T-helper 1 cell treated with Interleukin-12 subunit alpha and Interleukin-12 subunit beta and Interleukin-4 antibody, amounts not matched to agents 30 μg/mL and 1 μg/mL, for 36 hours (primary cell): ENCODE measurements at regions not wholly inside any gene's neighbourhood (a gene's known extent, or its start where the extent isn't known, plus 50 kb on each side); places are given as distances from the start of the nearest gene placed in this dataset.

Experiments
- H3K27ac Mint-ChIP-seq: one replicate; pipeline ENCODE4 v1.8.0; 2021; ENCODE audit warnings: mild to moderate bottlenecking, mixed read lengths
- H3K27me3 Mint-ChIP-seq: one replicate; pipeline ENCODE4 v1.8.0; 2021; ENCODE audit warnings: low read depth, mixed read lengths
- H3K36me3 Mint-ChIP-seq: one replicate; pipeline ENCODE4 v1.8.0; 2021; ENCODE audit warnings: low read depth, mixed read lengths
- H3K4me1 Mint-ChIP-seq: one replicate; pipeline ENCODE4 v1.8.0; 2021; ENCODE audit warnings: low read depth, mixed read lengths
- H3K4me3 Mint-ChIP-seq: one replicate; pipeline ENCODE4 v1.8.0; 2021; ENCODE audit warnings: mild to moderate bottlenecking, moderate library complexity, mixed read lengths
- H3K9me3 Mint-ChIP-seq: one replicate; pipeline ENCODE4 v1.8.0; 2021; ENCODE audit warnings: mixed read lengths

GRCh38 chr4:176971576-176972115, 178.9 kb upstream of the VEGFC start:
- H3K27me3 Mint-ChIP-seq: no peaks in the 10 kb centered on the region
- H3K36me3 Mint-ChIP-seq: no peaks in the 10 kb centered on the region
- H3K9me3 Mint-ChIP-seq: no peaks in the 10 kb centered on the region
- H3K27ac Mint-ChIP-seq: no peak overlapping the region
- no peak overlapping the region for H3K4me3 Mint-ChIP-seq
- no peaks in the 10 kb centered on the region for H3K4me1 Mint-ChIP-seq

- H3K27me3 Mint-ChIP-seq: no peaks in the 10 kb centered on the region
- H3K9me3 Mint-ChIP-seq: no peaks in the 10 kb centered on the region
- H3K36me3 Mint-ChIP-seq: no peaks in the 10 kb centered on the region
- H3K4me3 Mint-ChIP-seq: no peak overlapping the region
- no peak overlapping the region for H3K27ac Mint-ChIP-seq
- H3K4me1 Mint-ChIP-seq: no peaks in the 10 kb centered on the region
Observed at GRCh38 chr4:176979416-176979815, 186.7 kb upstream of the VEGFC start.

DNA sequence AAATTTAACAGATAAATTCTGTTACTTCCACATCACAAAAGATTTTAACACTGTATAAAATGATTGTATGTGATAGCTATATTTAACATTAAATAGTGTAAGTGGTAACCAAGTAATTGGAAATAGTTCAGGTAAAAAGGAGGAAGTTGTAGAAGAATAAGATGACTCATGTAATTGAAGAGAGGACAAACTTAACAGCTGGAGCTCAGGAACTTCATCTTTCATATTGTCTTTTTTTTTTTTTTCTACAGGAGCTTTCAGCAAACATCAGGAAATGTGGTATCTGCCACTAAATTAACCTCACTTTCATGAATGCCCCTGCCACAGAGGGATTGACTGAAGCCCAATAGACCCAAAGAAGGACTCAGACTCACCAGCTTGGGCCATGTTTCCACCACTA, 188.4 kb upstream of the VEGFC start:
- no peak overlapping the region for H3K27ac Mint-ChIP-seq
- H3K9me3 Mint-ChIP-seq: no peaks in the 10 kb centered on the region
- no peaks in the 10 kb centered on the region for H3K36me3 Mint-ChIP-seq
- no peaks in the 10 kb centered on the region for H3K4me1 Mint-ChIP-seq
- no peaks in the 10 kb centered on the region for H3K27me3 Mint-ChIP-seq
- no peak overlapping the region for H3K4me3 Mint-ChIP-seq

- Mint-ChIP-seq H3K27ac (no peak overlapping the region), H3K36me3 (no peaks in the 10 kb centered on the region), H3K9me3 (no peaks in the 10 kb centered on the region), H3K4me1 (no peaks in the 10 kb centered on the region), H3K27me3 (no peaks in the 10 kb centered on the region), H3K4me3 (no peak overlapping the region)
Observed at GRCh38 chr4:176981551-176981950, 188.8 kb upstream of the VEGFC start.

DNA sequence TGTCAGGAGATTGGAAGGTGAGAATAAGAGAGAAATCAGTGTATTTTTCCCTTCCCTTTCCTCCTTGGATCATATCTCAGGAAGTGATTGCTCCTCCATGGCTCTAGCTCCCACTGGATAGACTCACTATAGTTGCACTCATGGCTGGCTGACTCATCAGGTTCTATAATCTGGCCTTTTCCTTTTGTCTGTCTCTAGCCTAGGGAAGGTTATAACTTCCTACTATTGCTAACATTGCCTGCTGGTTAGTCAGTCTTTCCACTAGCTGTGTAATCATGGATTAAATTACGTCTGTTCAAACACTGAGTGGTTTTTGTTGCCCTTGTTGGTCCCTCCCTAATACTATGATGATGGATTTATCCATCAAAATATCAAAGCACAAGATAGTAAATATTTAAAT, 195.5 kb upstream of the VEGFC start:
- Mint-ChIP-seq H3K9me3 (no peaks in the 10 kb centered on the region), H3K4me3 (no peak overlapping the region), H3K27ac (no peak overlapping the region), H3K36me3 (no peaks in the 10 kb centered on the region), H3K4me1 (no peaks in the 10 kb centered on the region), H3K27me3 (no peaks in the 10 kb centered on the region)

GRCh38 chr4:176989186-176989585, 196.5 kb upstream of the VEGFC start:
- no peak overlapping the region for H3K4me3 Mint-ChIP-seq
- H3K27me3 Mint-ChIP-seq: no peaks in the 10 kb centered on the region

GRCh38 chr4:176999935-177000543, 207.3 kb upstream of the VEGFC start:
- no peak overlapping the region for H3K4me3 Mint-ChIP-seq
- H3K4me1 Mint-ChIP-seq: no peaks in the 10 kb centered on the region
- H3K9me3 Mint-ChIP-seq: no peaks in the 10 kb centered on the region
- H3K36me3 Mint-ChIP-seq: no peaks in the 10 kb centered on the region
- no peaks in the 10 kb centered on the region for H3K27me3 Mint-ChIP-seq
- H3K27ac Mint-ChIP-seq: no peak overlapping the region

More at GRCh38 chr4:176989186-176989585, 196.5 kb upstream of the VEGFC start:
- Mint-ChIP-seq H3K9me3 (no peaks in the 10 kb centered on the region), H3K36me3 (no peaks in the 10 kb centered on the region), H3K4me1 (no peaks in the 10 kb centered on the region), H3K27ac (no peak overlapping the region)

- no peaks in the 10 kb centered on the region for H3K36me3 Mint-ChIP-seq
Observed at GRCh38 chr4:177001271-177002175, 208.8 kb upstream of the VEGFC start.

GRCh38 chr4:177005674-177006230, 213.0 kb upstream of the VEGFC start:
- Mint-ChIP-seq H3K27ac (no peak overlapping the region), H3K36me3 (no peaks in the 10 kb centered on the region), H3K9me3 (no peaks in the 10 kb centered on the region), H3K27me3 (no peaks in the 10 kb centered on the region), H3K4me1 (no peaks in the 10 kb centered on the region), H3K4me3 (no peak overlapping the region)

More at GRCh38 chr4:177001271-177002175, 208.8 kb upstream of the VEGFC start:
- H3K27me3 Mint-ChIP-seq: no peaks in the 10 kb centered on the region
- H3K4me1 Mint-ChIP-seq: no peaks in the 10 kb centered on the region
- no peak overlapping the region for H3K27ac Mint-ChIP-seq
- H3K4me3 Mint-ChIP-seq: no peak overlapping the region
- no peaks in the 10 kb centered on the region for H3K9me3 Mint-ChIP-seq

- H3K4me3 Mint-ChIP-seq: no peak overlapping the region
- H3K36me3 Mint-ChIP-seq: no peaks in the 10 kb centered on the region
- H3K9me3 Mint-ChIP-seq: no peaks in the 10 kb centered on the region
- no peak overlapping the region for H3K27ac Mint-ChIP-seq
- no peaks in the 10 kb centered on the region for H3K27me3 Mint-ChIP-seq
- no peaks in the 10 kb centered on the region for H3K4me1 Mint-ChIP-seq
Observed at GRCh38 chr4:177006331-177006730, 213.6 kb upstream of the VEGFC start.

DNA sequence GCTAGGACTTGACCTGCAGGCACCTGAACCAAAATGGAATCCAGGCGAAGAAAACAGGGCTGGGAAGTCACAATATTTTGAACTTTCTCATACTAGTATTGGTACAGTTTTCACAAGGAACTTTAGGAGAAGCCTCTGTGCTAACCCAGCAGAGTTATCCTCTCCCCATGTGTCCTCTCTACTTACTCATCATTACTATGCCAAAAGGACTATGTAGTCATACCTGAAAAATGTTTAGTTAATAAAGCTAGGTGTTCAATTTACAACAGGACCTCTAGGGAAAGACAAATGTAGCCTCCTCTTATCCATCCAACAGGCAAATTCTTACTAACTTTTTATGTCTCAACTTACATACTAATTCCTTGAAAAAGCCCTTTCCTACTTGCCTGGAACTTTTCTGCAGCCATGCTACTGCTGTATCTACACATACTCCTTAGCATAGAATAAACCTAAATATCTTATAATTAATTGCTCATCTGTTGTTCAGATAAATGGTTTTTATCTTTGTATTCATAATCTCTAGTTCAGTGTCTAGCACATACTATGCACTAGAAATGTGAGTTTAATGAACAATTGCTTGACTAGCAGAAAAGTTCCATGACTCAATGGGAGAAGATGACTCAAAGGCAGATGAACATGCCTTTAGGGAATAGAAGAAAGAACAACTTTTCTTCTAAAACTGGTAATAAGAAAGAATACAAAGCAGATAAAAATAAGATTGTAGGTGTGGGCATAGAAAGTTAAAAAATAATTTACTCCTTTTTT, 215.5 kb upstream of the VEGFC start:
- no peak overlapping the region for H3K27ac Mint-ChIP-seq
- H3K36me3 Mint-ChIP-seq: no peaks in the 10 kb centered on the region
- H3K27me3 Mint-ChIP-seq: no peaks in the 10 kb centered on the region
- H3K9me3 Mint-ChIP-seq: peaks cover 4% of the 10 kb centered on the region
- H3K4me3 Mint-ChIP-seq: no peak overlapping the region
- no peaks in the 10 kb centered on the region for H3K4me1 Mint-ChIP-seq

- no peaks in the 10 kb centered on the region for H3K27me3 Mint-ChIP-seq
- H3K4me1 Mint-ChIP-seq: no peaks in the 10 kb centered on the region
- no peak overlapping the region for H3K4me3 Mint-ChIP-seq
- H3K9me3 Mint-ChIP-seq: peaks cover 9% of the 10 kb centered on the region
- no peaks in the 10 kb centered on the region for H3K36me3 Mint-ChIP-seq
- no peak overlapping the region for H3K27ac Mint-ChIP-seq
Observed at GRCh38 chr4:177008836-177009501, 216.2 kb upstream of the VEGFC start.

DNA sequence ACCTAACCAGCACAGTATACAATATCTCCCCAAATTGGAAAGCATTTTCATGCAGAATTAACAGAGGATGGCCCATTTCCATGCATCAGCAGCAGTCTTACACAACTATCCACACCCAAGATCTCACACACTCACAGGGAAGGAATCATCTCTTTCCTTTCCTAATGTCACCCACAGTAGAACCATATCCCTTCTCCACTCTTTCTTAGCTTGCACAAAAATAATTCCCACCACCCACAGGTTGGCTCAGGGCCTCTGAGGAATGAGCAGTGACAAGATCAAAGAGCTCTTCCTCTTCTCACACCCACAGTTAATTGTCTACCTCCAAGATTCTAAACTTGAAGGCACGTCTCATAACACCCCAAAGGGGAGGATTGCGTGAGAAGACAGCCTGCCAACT, 217.7 kb upstream of the VEGFC start:
- H3K27me3 Mint-ChIP-seq: no peaks in the 10 kb centered on the region
- no peak overlapping the region for H3K27ac Mint-ChIP-seq
- H3K4me1 Mint-ChIP-seq: no peaks in the 10 kb centered on the region
- no peak overlapping the region for H3K4me3 Mint-ChIP-seq
- H3K36me3 Mint-ChIP-seq: no peaks in the 10 kb centered on the region
- peaks cover 9% of the 10 kb centered on the region for H3K9me3 Mint-ChIP-seq
